ENCODE measurements at regions not wholly inside any gene's neighbourhood (a gene's known extent, or its start where the extent isn't known, plus 50 kb on each side); places are given as distances from the start of the nearest gene placed in this dataset.

- no peak for DNase-seq (ENCODE audit: low read depth)
These were observed 177.9 kb upstream of the ARL4C start for GRCh38 chr2:234674781-234675201.

GRCh38 chr2:234673961-234674759 lies 177.3 kb upstream of the ARL4C start:
- no peak for DNase-seq (ENCODE audit: low read depth)

GRCh38 chr2:234673501-234673900 lies 176.6 kb upstream of the ARL4C start:
- DNase-seq (ENCODE audit: low read depth) = no peak

GRCh38 chr2:234672498-234673150 lies 175.7 kb upstream of the ARL4C start:
- DNase-seq (ENCODE audit: low read depth) = no peak

GRCh38 chr2:234671716-234672115 lies 174.8 kb upstream of the ARL4C start:
- DNase-seq (ENCODE audit: low read depth) = no peak

- DNase-seq (ENCODE audit: low read depth) = no peak
These were observed 174.3 kb upstream of the ARL4C start for GRCh38 chr2:234671231-234671630.

- no peak for DNase-seq (ENCODE audit: low read depth)
These were observed 173.9 kb upstream of the ARL4C start for GRCh38 chr2:234670806-234671205.

GRCh38 chr2:234670052-234670451 lies 173.2 kb upstream of the ARL4C start:
- no peak for DNase-seq (ENCODE audit: low read depth)

- DNase-seq (ENCODE audit: low read depth) = no peak
These were observed 172.7 kb upstream of the ARL4C start for GRCh38 chr2:234669621-234670020.

- DNase-seq (ENCODE audit: low read depth) = no peak
These were observed 172.1 kb upstream of the ARL4C start for GRCh38 chr2:234669001-234669400.

GRCh38 chr2:234666911-234667310 lies 170.0 kb upstream of the ARL4C start:
- DNase-seq (ENCODE audit: low read depth) = no peak

GRCh38 chr2:234665304-234665703 lies 168.4 kb upstream of the ARL4C start:
- no peak for DNase-seq (ENCODE audit: low read depth)

- no peak for DNase-seq (ENCODE audit: low read depth)
These were observed 165.0 kb upstream of the ARL4C start for GRCh38 chr2:234661849-234662248.

GRCh38 chr2:234661175-234661574 lies 164.3 kb upstream of the ARL4C start:
- no peak for DNase-seq (ENCODE audit: low read depth)

- DNase-seq (ENCODE audit: low read depth) = no peak
These were observed 158.8 kb upstream of the ARL4C start for GRCh38 chr2:234655706-234656105.

- DNase-seq (ENCODE audit: low read depth) = no peak
These were observed 154.0 kb upstream of the ARL4C start for GRCh38 chr2:234650911-234651310.

- DNase-seq (ENCODE audit: low read depth) = no peak
These were observed 153.1 kb upstream of the ARL4C start for GRCh38 chr2:234649951-234650350.

- no peak for DNase-seq (ENCODE audit: low read depth)
These were observed 146.5 kb upstream of the ARL4C start for GRCh38 chr2:234643407-234643806.

- no peak for DNase-seq (ENCODE audit: low read depth)
These were observed 144.2 kb upstream of the ARL4C start for GRCh38 chr2:234641086-234641485.

- DNase-seq (ENCODE audit: low read depth) = no peak
These were observed 143.8 kb upstream of the ARL4C start for GRCh38 chr2:234640657-234641056.

- no peak for DNase-seq (ENCODE audit: low read depth)
These were observed 142.1 kb upstream of the ARL4C start for GRCh38 chr2:234638966-234639365.

- DNase-seq (ENCODE audit: low read depth) = no peak
These were observed 138.4 kb upstream of the ARL4C start for GRCh38 chr2:234635284-234635683.

GRCh38 chr2:234633581-234634230 lies 136.8 kb upstream of the ARL4C start:
- DNase-seq (ENCODE audit: low read depth) = no peak
